ENCODE measurements at regions not wholly inside any gene's neighbourhood (a gene's known extent, or its start where the extent isn't known, plus 50 kb on each side); places are given as distances from the start of the nearest gene placed in this dataset.

- TF ChIP-seq EZH2phosphoT487 (IDR thresholded peaks at IDR 0.05; ENCODE audit: unreplicated experiment) (no peak), STAT1 (IDR thresholded peaks at IDR 0.05; ENCODE audit: unreplicated experiment) (no peak), POLR2AphosphoS5 (IDR thresholded peaks at IDR 0.05; ENCODE audit: low read depth) (no peak), ETS1 (IDR thresholded peaks at IDR 0.05) (no peak), ZNF114 (CRISPR knock-in tag; IDR thresholded peaks at IDR 0.05) (no peak), REST (IDR thresholded peaks at IDR 0.05; ENCODE audit: unreplicated experiment) (no peak), EZH2 (IDR thresholded peaks at IDR 0.05; ENCODE audit: low read depth, unreplicated experiment) (no peak), CREB1 (CRISPR knock-in tag; IDR thresholded peaks at IDR 0.05; ENCODE audit: low read depth) (no peak), ZNF331 (CRISPR knock-in tag; IDR thresholded peaks at IDR 0.05; ENCODE audit: low read depth) (no peak), NANOG (IDR thresholded peaks at IDR 0.05; ENCODE audit: borderline replicate concordance) (no peak), JUNB (IDR thresholded peaks at IDR 0.05; ENCODE audit: unreplicated experiment) (no peak)
Observed at GRCh38 chrX:26999634-27000033, 463.5 kb downstream of the PPP4R3C start (continued).

- Mint-ChIP-seq H3K4me3 (no peak overlapping the region), H3K27ac (no peak overlapping the region), H3K4me1 (no peaks in the 10 kb centered on the region), H3K36me3 (ENCODE audit: low read depth) (no peaks in the 10 kb centered on the region), H3K9me3 (no peaks in the 10 kb centered on the region), H3K27me3 (ENCODE audit: insufficient read depth, low read depth, poor library complexity) (no peaks in the 10 kb centered on the region)
- Histone ChIP-seq H3K27ac (ENCODE audit: low read depth) (no peak overlapping the region), H3K36me3 (ENCODE audit: insufficient read depth) (no peaks in the 10 kb centered on the region), H3K4me3 (no peak overlapping the region), H2AFZ (no peak overlapping the region), H3K9me2 (ENCODE audit: insufficient read depth) (no peaks in the 10 kb centered on the region), H3F3A (replicated peaks; ENCODE audit: low read depth) (no peaks in the 10 kb centered on the region), H3K4me2 (no peak overlapping the region), H3K79me2 (replicated peaks; ENCODE audit: insufficient read depth) (no peaks in the 10 kb centered on the region), H3K27me3 (ENCODE audit: insufficient read depth) (no peaks in the 10 kb centered on the region), H3K4me1 (ENCODE audit: insufficient read depth) (no peaks in the 10 kb centered on the region), H4K20me1 (replicated peaks; ENCODE audit: insufficient read depth) (no peaks in the 10 kb centered on the region)
- ATAC-seq (no peak), DNase-seq (ENCODE audit: low spot score) (no peak)
- TF ChIP-seq POLR2AphosphoS5 (IDR thresholded peaks at IDR 0.05; ENCODE audit: low read depth) (no peak), JUNB (IDR thresholded peaks at IDR 0.05; ENCODE audit: unreplicated experiment) (no peak), CREB1 (CRISPR knock-in tag; IDR thresholded peaks at IDR 0.05; ENCODE audit: low read depth) (no peak), ZNF114 (CRISPR knock-in tag; IDR thresholded peaks at IDR 0.05) (no peak), EZH2 (IDR thresholded peaks at IDR 0.05; ENCODE audit: low read depth, unreplicated experiment) (no peak), ZNF462 (CRISPR knock-in tag; IDR thresholded peaks at IDR 0.05) (no peak)
Observed at GRCh38 chrX:26958261-26958660, 504.9 kb downstream of the PPP4R3C start.

Measured in GM23338 (cell line).